ENCODE measurements at regions not wholly inside any gene's neighbourhood (a gene's known extent, or its start where the extent isn't known, plus 50 kb on each side); places are given as distances from the start of the nearest gene placed in this dataset.
"Not testable (repeated sequence)": the region's sequence is repeated elsewhere in the genome, so short reads cannot be mapped to it uniquely, and the experiment has no call there.

- TF ChIP-seq CTCF (IDR thresholded peaks at IDR 0.05; ENCODE audit: poor library complexity, severe bottlenecking): no peak
- no peaks in the 10 kb centered on the region for H3K27me3 ChIP-seq (ENCODE audit: insufficient read depth, poor library complexity, severe bottlenecking)
- no peaks in the 10 kb centered on the region for H3K36me3 ChIP-seq (ENCODE audit: low read depth)
- H3K4me3 ChIP-seq (ENCODE audit: severe bottlenecking): no peak overlapping the region
- H3K9me3 ChIP-seq (ENCODE audit: severe bottlenecking): no peaks in the 10 kb centered on the region
- DNase-seq (ENCODE audit: low spot score): no peak
- H3K27ac ChIP-seq (ENCODE audit: poor library complexity, severe bottlenecking): no peak overlapping the region
- no peak for ATAC-seq (ENCODE audit: low read depth)
- H3K4me1 ChIP-seq (ENCODE audit: insufficient read depth, poor library complexity, severe bottlenecking): no peaks in the 10 kb centered on the region
Measured at GRCh38 chr10:35778306-35778705, 136.2 kb upstream of the FZD8 start.

GRCh38 chr10:35776557-35776956 is 134.5 kb upstream of the FZD8 start:
- not testable (repeated sequence) for DNase-seq (ENCODE audit: low spot score); H3K4me1 ChIP-seq (ENCODE audit: insufficient read depth, poor library complexity, severe bottlenecking); H3K27ac ChIP-seq (ENCODE audit: poor library complexity, severe bottlenecking); H3K36me3 ChIP-seq (ENCODE audit: low read depth); ATAC-seq (ENCODE audit: low read depth); H3K9me3 ChIP-seq (ENCODE audit: severe bottlenecking); H3K27me3 ChIP-seq (ENCODE audit: insufficient read depth, poor library complexity, severe bottlenecking); H3K4me3 ChIP-seq (ENCODE audit: severe bottlenecking)

- no peak for ATAC-seq (ENCODE audit: low read depth)
- no peak for DNase-seq (ENCODE audit: low spot score)
- no peak for TF ChIP-seq CTCF (IDR thresholded peaks at IDR 0.05; ENCODE audit: poor library complexity, severe bottlenecking)
Measured at GRCh38 chr10:35774109-35774508, 132.0 kb upstream of the FZD8 start.

GRCh38 chr10:35770817-35771355 is 128.8 kb upstream of the FZD8 start:
- no peak for ATAC-seq (ENCODE audit: low read depth)
- Histone ChIP-seq H3K4me1 (ENCODE audit: insufficient read depth, poor library complexity, severe bottlenecking) (no peaks in the 10 kb centered on the region), H3K27ac (ENCODE audit: poor library complexity, severe bottlenecking) (no peak overlapping the region), H3K36me3 (ENCODE audit: low read depth) (no peaks in the 10 kb centered on the region), H3K4me3 (ENCODE audit: severe bottlenecking) (no peak overlapping the region), H3K27me3 (ENCODE audit: insufficient read depth, poor library complexity, severe bottlenecking) (no peaks in the 10 kb centered on the region), H3K9me3 (ENCODE audit: severe bottlenecking) (no peaks in the 10 kb centered on the region)
- DNase-seq (ENCODE audit: low spot score): no peak
- no peak for TF ChIP-seq CTCF (IDR thresholded peaks at IDR 0.05; ENCODE audit: poor library complexity, severe bottlenecking)

More at GRCh38 chr10:35774109-35774508, 132.0 kb upstream of the FZD8 start:
- H3K9me3 ChIP-seq (ENCODE audit: severe bottlenecking): no peaks in the 10 kb centered on the region
- no peaks in the 10 kb centered on the region for H3K4me1 ChIP-seq (ENCODE audit: insufficient read depth, poor library complexity, severe bottlenecking)
- no peaks in the 10 kb centered on the region for H3K27me3 ChIP-seq (ENCODE audit: insufficient read depth, poor library complexity, severe bottlenecking)
- H3K4me3 ChIP-seq (ENCODE audit: severe bottlenecking): no peak overlapping the region
- no peak overlapping the region for H3K27ac ChIP-seq (ENCODE audit: poor library complexity, severe bottlenecking)
- no peaks in the 10 kb centered on the region for H3K36me3 ChIP-seq (ENCODE audit: low read depth)

- Histone ChIP-seq H3K27me3 (ENCODE audit: insufficient read depth, poor library complexity, severe bottlenecking) (no peaks in the 10 kb centered on the region), H3K4me3 (ENCODE audit: severe bottlenecking) (no peak overlapping the region), H3K36me3 (ENCODE audit: low read depth) (no peaks in the 10 kb centered on the region), H3K27ac (ENCODE audit: poor library complexity, severe bottlenecking) (no peak overlapping the region), H3K4me1 (ENCODE audit: insufficient read depth, poor library complexity, severe bottlenecking) (no peaks in the 10 kb centered on the region), H3K9me3 (ENCODE audit: severe bottlenecking) (no peaks in the 10 kb centered on the region)
- TF ChIP-seq CTCF (IDR thresholded peaks at IDR 0.05; ENCODE audit: poor library complexity, severe bottlenecking): no peak
- no peak for DNase-seq (ENCODE audit: low spot score)
- no peak for ATAC-seq (ENCODE audit: low read depth)
Measured at GRCh38 chr10:35769795-35770194, 127.7 kb upstream of the FZD8 start.
